Mesodermal cell (in vitro differentiated cells): ENCODE measurements at regions not wholly inside any gene's neighbourhood (a gene's known extent, or its start where the extent isn't known, plus 50 kb on each side); places are given as distances from the start of the nearest gene placed in this dataset.
"Not testable (repeated sequence)": the region's sequence is repeated elsewhere in the genome, so short reads cannot be mapped to it uniquely, and the experiment has no call there.

Experiments used
- H3K27ac ChIP-seq: 2 replicates; pipeline ENCODE4 v1.7.0; 2013; ENCODE audit warnings: mild to moderate bottlenecking, low read depth, low read length, moderate library complexity; ENCODE audit not compliant: severe bottlenecking
- H3K36me3 ChIP-seq: 2 replicates; pipeline ENCODE4 v1.7.1; 2013; ENCODE audit warnings: mild to moderate bottlenecking, low read length, moderate library complexity; ENCODE audit not compliant: control insufficient read depth, insufficient read depth
- H3K4me1 ChIP-seq: one replicate; pipeline ENCODE4 v1.7.1; 2013; ENCODE audit warnings: mild to moderate bottlenecking, low read length; ENCODE audit not compliant: insufficient read depth, control insufficient read depth, poor library complexity, severe bottlenecking
- H3K4me3 ChIP-seq: 2 replicates; pipeline ENCODE4 v1.7.0; 2013; ENCODE audit warnings: low read length, control low read depth, mild to moderate bottlenecking; ENCODE audit not compliant: insufficient read depth, poor library complexity, severe bottlenecking; ENCODE audit errors: extremely low read depth
- H3K9me3 ChIP-seq: 2 replicates; pipeline ENCODE4 v1.7.1; 2013; ENCODE audit warnings: mild to moderate bottlenecking, low read length, moderate library complexity; ENCODE audit not compliant: control insufficient read depth
- WGBS, 2 experiments: methylation state at CpG; one replicate each; pipeline ENCODE4 v1.1.5; 2013; ENCODE audit warnings: missing lambda C conversion rate in 2 of 2; ENCODE audit not compliant: insufficient coverage in 2 of 2; 5-methylcytosine and 5-hydroxymethylcytosine counted together

- 97% methylated on average over 4 to 5 of the region's 15 CpGs for WGBS, 2 experiments
- not testable (repeated sequence) for H3K4me3 ChIP-seq
These were observed 760.3 kb upstream of the DEFB115 start for GRCh38 chr20:30497191-30497590.

GRCh38 chr20:30499123-30499522, 758.3 kb upstream of the DEFB115 start:
- H3K4me3 ChIP-seq: no peak overlapping the region
- H3K4me1 ChIP-seq: peaks cover 3% of the 10 kb centered on the region
- no peak overlapping the region for H3K27ac ChIP-seq

More at GRCh38 chr20:30497191-30497590, 760.3 kb upstream of the DEFB115 start:
- not testable (repeated sequence) for H3K9me3 ChIP-seq, H3K4me1 ChIP-seq, H3K27ac ChIP-seq, H3K36me3 ChIP-seq

GRCh38 chr20:30499716-30500446, 757.6 kb upstream of the DEFB115 start:
- not testable (repeated sequence) for H3K36me3 ChIP-seq, H3K4me1 ChIP-seq, H3K9me3 ChIP-seq, H3K27ac ChIP-seq
- peak overlapping the region; percentile 5 for H3K4me3 ChIP-seq
- WGBS, 2 experiments: 43 to 46% methylated on average over 5 to 8 of the region's 26 CpGs

More at GRCh38 chr20:30499123-30499522, 758.3 kb upstream of the DEFB115 start:
- no peaks in the 10 kb centered on the region for H3K36me3 ChIP-seq
- H3K9me3 ChIP-seq: no peaks in the 10 kb centered on the region
- no CpG with 5 or more reads among the region's 1 CpG for WGBS, 2 experiments

GRCh38 chr20:30500447-30500820, 757.0 kb upstream of the DEFB115 start:
- H3K36me3 ChIP-seq, H3K9me3 ChIP-seq, H3K4me1 ChIP-seq, H3K27ac ChIP-seq: not testable (repeated sequence)
- 0 to 28% methylated on average over 2 to 4 of the region's 11 CpGs for WGBS, 2 experiments
- peak overlapping the region; percentile 5 for H3K4me3 ChIP-seq

GRCh38 chr20:30500829-30501440, 756.5 kb upstream of the DEFB115 start:
- no peak overlapping the region for H3K4me3 ChIP-seq
- peaks cover 3% of the 10 kb centered on the region for H3K4me1 ChIP-seq
- no peaks in the 10 kb centered on the region for H3K9me3 ChIP-seq
- WGBS, 2 experiments: 77 to 83% methylated on average over 19 to 22 of the region's 23 CpGs
- H3K27ac ChIP-seq: no peak overlapping the region
- H3K36me3 ChIP-seq: no peaks in the 10 kb centered on the region

GRCh38 chr20:30502670-30503069, 754.8 kb upstream of the DEFB115 start:
- H3K27ac ChIP-seq: no peak overlapping the region
- H3K4me3 ChIP-seq: no peak overlapping the region
- H3K36me3 ChIP-seq: no peaks in the 10 kb centered on the region
- peaks cover 3% of the 10 kb centered on the region for H3K4me1 ChIP-seq
- no peaks in the 10 kb centered on the region for H3K9me3 ChIP-seq

GRCh38 chr20:30503204-30503603, 754.3 kb upstream of the DEFB115 start:
- not testable (repeated sequence) for H3K4me3 ChIP-seq, H3K36me3 ChIP-seq, H3K9me3 ChIP-seq, H3K4me1 ChIP-seq, H3K27ac ChIP-seq
- 58 to 68% methylated on average over 1 of the region's 1 CpG for whole genome bisulfite sequencing, 2 experiments

- H3K36me3 ChIP-seq: no peaks in the 10 kb centered on the region
- 68 to 74% methylated on average over 3 of the region's 3 CpGs for WGBS, 2 experiments
- no peak overlapping the region for H3K27ac ChIP-seq
- H3K4me1 ChIP-seq: peaks cover 3% of the 10 kb centered on the region
- H3K9me3 ChIP-seq: no peaks in the 10 kb centered on the region
- no peak overlapping the region for H3K4me3 ChIP-seq
These were observed 753.4 kb upstream of the DEFB115 start for GRCh38 chr20:30503992-30504570.

- 86 to 100% methylated on average over 3 to 8 of the region's 9 CpGs for WGBS, 2 experiments
- H3K4me1 ChIP-seq: peaks cover 3% of the 10 kb centered on the region
- no peak overlapping the region for H3K4me3 ChIP-seq
- no peak overlapping the region for H3K27ac ChIP-seq
- no peaks in the 10 kb centered on the region for H3K36me3 ChIP-seq
- no peaks in the 10 kb centered on the region for H3K9me3 ChIP-seq
These were observed 751.9 kb upstream of the DEFB115 start for GRCh38 chr20:30505566-30505965.

GRCh38 chr20:30506100-30506499, 751.4 kb upstream of the DEFB115 start:
- Histone ChIP-seq H3K4me3 (no peak overlapping the region), H3K9me3 (no peaks in the 10 kb centered on the region), H3K27ac (no peak overlapping the region), H3K36me3 (no peaks in the 10 kb centered on the region), H3K4me1 (peaks cover 3% of the 10 kb centered on the region)
- 50 to 71% methylated on average over 3 to 6 of the region's 18 CpGs for WGBS, 2 experiments

GRCh38 chr20:30508382-30508781, 749.1 kb upstream of the DEFB115 start:
- H3K4me3 ChIP-seq, H3K36me3 ChIP-seq, H3K27ac ChIP-seq, H3K9me3 ChIP-seq, H3K4me1 ChIP-seq: not testable (repeated sequence)
- 92 to 96% methylated on average over 13 to 17 of the region's 21 CpGs for WGBS, 2 experiments
